ENCODE measurements at regions not wholly inside any gene's neighbourhood (a gene's known extent, or its start where the extent isn't known, plus 50 kb on each side); places are given as distances from the start of the nearest gene placed in this dataset.

GRCh38 chr3:66910266-66911055 is 87.6 kb upstream of the KBTBD8 start (continued):
- TF ChIP-seq NANOG (IDR thresholded peaks at IDR 0.05; ENCODE audit: insufficient read depth, low read depth, low read length, poor library complexity, severe bottlenecking): no peak
- TF ChIP-seq RXRA (IDR thresholded peaks at IDR 0.05; ENCODE audit: insufficient read depth, low read depth, low read length): no peak
- no peak for TF ChIP-seq TAF7 (optimal IDR thresholded peaks at IDR 0.05; ENCODE audit: borderline replicate concordance, low read depth, low read length)
- TF ChIP-seq CTCF (IDR thresholded peaks at IDR 0.05; ENCODE audit: control extremely low read depth in 1 of 3, insufficient read depth in 1 of 3, low read depth in 1 of 3, low read length in 3 of 3): no peak
- no peak for TF ChIP-seq SIX5 (IDR thresholded peaks at IDR 0.05; ENCODE audit: low read depth, low read length)
- TF ChIP-seq USF2 (IDR thresholded peaks at IDR 0.05; ENCODE audit: low read length): no peak

Measured in H1 (cell line).